GM19324 (cell line): ENCODE measurements at regions not wholly inside any gene's neighbourhood (a gene's known extent, or its start where the extent isn't known, plus 50 kb on each side); places are given as distances from the start of the nearest gene placed in this dataset.

Source experiments
- ATAC-seq: cut with Tn5 transposase; IDR thresholded peaks from one replicate; pipeline ENCODE4 v1.9.1; 2021; ENCODE audit warnings: mild to moderate bottlenecking, moderate library complexity; ENCODE audit not compliant: unreplicated experiment, low FRiP score

DNA sequence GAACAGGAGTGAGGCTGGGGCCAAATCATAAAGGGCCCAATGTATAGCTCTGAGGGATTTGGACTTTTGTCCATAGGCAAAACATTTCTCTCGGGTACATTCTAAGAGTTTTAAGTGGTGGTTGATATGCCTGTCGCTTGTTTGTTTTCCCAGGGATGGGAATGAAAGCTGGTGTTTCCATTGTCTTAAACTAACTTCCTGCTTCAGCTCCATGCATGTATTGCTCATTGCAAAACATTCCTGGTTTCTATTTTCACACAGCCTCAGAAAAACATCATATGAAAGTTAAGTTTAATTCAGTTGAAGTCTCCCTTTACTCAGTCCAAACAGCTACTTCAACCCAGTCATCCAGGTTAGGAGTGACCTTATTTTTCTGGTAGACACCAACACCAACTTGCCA is 235.0 kb downstream of the ACTL7B start:
- no peak for ATAC-seq

DNA sequence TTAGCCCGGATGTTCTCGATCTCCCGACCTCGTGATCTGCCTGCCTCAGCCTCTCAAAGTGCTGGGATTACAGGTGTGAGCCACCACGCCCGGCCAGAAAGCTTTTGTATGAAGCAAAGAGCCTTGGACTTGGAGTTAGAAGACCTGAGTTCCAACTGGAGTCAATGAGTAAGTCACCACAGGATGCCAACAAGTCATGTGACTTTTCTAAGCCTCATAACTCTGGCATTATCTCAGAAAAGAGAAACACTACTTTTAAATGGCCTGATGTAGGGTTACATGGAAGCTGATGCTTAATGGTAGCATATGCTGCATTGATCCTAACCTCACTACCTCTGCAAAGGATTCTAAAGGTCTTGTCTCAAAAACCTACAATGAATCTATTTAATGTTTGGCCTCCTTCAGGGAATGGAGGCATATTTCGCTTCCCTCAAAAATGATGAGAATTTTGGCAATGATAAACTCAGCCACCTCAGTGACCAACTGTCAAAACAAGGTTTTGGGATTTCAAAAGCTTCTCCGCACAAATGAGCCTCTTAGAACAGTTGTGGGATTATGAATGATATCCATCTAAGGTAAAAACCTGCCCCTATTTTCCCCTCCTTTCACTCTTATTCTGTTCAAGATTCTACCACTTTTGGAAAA is 236.8 kb downstream of the ACTL7B start:
- ATAC-seq = no peak

DNA sequence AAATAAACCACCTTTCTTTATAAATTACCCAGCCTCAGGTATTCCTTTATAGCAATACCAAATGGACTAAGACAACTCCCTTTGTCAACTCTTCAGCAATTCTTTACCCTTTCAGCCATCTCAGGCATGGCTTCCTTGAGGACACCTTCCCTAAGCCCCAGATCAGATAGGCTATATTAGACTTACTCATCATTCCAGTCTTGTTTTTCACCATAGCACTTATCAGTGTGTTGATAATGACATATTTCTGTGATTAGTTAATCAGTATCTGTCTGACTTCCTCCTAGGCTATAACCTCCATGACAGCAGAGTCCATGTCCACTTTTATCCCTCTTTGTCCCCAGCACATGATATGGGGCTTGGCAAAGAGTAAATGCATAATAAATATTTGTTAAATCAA is 238.1 kb downstream of the ACTL7B start:
- ATAC-seq = no peak

DNA sequence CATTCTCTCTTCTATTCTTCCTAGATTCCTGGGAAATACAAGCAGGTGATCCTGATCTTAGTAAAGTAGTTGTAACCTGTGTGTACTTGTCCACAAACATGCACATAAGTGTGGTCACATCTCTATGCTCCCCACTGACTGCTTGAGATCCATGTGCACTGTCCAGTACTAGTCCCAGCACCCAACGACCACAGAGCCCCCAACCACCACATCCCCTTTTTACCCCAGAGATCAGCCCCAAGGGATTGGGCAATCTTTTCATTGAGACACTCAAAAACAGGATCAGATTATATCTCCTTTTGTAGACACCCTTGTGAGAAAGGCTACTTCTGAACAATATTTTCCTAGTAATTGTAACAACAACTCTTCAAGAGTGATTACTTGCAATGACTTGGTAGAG is 240.6 kb downstream of the ACTL7B start:
- no peak for ATAC-seq

DNA sequence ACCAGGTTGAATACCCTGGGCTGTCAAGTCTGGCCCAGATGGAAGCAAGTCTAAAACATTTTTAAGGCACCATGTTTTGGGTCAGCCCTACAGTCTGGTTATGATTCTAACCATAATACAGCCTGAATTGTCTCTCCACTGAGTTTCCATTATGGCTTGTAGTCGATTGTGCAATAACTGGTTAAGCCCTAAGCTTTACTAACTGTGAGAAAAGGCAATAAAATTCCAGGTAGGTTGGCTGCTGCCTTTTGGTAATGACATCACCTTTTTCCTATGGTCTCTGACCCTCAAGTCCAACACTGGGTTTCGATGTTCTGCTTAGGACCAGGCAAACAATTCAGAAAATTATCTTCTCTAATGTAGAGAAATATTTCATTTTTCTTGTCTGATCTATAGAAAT is 243.3 kb downstream of the ACTL7B start:
- no peak for ATAC-seq

DNA sequence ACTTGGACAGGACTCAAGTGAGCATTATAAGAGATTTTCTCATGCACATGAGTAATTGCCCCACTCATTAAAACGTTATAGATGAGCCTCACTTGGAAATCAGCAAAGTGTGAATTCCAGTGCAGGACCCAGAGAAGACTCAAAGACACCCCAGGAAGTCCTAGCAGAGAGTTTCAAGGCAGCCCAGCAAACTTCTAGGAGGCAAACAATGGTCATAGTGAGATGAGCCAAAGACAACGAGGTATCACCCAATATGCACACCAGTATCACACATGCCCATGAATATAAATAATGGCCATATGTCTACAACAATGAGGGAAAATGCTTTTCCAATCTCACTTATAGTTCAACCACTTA is 245.9 kb downstream of the ACTL7B start:
- no peak for ATAC-seq

DNA sequence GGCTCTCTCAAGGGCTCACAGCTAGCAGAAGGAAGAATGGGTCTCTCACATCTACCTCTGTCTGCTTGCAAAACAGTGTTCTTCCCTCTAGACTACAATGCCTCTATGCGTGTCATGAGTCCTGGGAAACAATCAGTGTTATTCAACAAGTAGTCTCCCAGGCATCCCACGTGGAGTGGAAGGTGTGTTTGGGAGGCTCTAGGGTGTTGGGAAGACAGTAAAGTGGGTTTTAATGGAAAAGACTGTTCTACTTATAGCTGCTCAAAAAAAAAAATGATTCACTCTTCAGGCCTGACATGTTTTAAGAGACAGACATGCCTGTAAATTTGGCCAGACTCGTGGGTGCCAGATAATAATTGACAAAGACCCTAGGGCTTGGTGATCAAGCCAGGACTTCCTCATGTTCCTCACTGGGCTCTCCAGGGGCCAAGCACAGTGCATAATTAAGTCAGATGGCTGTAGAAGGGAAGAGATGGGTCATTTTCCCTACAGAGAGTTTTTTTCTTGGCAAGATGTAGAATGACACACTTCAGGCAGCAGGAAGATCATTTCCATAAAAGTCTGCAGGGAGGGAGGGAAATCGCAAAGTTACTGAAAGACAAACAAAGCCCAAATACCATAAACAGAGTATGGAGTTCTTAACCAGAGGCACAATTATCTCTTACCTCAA is 246.4 kb downstream of the ACTL7B start:
- no peak for ATAC-seq

DNA sequence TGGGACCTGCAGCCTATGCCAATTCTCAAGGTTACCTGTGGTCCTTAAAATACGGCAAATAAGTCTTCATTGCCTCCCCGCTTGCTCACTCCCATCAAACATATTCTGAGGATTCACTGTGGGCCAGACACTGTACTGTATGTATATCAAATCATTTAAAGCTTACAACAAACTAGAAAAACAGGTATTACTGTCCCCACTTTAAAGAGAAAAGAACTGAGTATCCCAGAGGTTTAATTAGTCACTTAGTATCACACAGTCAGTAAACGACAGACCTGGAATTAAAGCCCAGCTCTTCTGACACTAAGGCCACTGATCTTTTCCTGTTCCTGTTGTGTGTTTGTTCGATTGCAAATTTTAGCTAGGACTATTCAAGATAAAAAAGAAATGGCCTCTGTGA is 248.2 kb downstream of the ACTL7B start:
- ATAC-seq = no peak

DNA sequence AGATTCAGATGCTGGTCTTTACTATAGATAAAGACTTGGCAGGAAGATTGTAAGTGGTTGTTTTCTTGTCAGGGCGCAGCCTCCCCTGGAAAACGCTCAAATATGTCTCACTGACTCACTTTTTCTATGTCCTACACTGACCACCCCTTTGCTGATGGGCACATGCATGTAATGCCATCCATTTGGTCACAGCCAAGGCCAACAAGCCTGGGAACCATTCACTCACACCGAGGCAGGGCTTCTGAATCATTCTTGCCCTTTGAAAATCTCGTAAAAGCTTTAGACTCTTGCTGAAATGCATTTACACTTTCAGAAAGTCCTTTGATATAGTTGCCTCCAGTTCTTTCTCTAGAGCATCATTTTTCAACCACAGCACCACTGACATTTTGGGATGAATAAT is 249.4 kb downstream of the ACTL7B start:
- ATAC-seq = no peak

DNA sequence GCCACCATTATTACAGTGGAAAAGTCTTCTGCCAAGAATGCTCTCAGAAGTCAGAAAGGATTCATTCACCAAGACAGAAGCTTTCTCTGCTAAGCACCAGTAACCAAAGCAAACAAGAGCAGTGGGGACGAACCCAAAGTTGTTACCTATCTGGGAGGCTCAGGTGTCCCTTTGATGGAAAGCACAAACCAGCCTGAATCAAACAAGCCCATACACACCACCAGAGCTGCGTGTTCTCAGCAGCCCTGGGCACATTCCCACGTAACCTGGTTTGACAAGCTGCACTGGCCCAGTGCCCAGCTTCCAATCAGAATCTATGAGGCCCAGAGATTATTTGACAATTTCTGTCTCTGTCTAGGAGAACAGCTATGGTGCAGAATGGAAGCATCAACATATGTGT is 252.6 kb downstream of the ACTL7B start:
- no peak for ATAC-seq

DNA sequence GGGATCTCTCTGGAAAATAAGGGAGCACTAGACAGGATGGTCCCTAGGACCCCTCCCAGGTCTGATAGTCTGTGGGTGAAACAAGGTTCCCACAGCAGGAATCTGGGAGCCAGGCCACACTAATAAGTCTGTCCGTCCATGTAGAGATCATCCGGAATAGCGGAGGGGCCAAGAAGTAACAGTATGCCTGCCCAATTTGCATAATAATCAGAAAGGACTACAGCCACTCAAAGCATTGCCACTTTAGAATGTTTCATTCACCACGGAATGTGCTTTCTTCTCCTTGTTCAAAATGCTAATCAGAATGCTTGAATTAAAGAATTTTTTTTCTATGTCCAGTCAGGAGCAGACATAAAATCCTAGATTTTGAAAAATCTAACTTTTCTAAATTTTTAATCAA is 254.9 kb downstream of the ACTL7B start:
- ATAC-seq = no peak

DNA sequence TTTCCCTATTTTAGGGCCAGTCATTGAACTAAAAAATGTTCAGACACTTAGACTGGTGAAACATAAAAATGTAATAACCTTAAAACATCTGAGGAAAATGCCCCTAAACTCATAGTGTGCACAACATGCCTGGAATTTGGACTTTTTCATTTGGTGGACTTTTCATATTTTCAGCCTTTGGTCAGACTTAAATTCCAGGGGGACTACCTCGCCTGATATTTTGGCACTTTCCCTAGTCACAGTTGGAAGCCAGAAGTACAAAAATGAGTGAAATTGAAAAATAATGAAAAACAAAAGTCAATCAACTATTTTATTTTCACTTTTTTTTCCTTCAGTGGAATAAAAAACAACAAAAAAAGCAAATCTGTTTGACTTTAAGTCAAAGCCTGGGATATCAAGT is 256.2 kb downstream of the ACTL7B start:
- ATAC-seq = no peak

DNA sequence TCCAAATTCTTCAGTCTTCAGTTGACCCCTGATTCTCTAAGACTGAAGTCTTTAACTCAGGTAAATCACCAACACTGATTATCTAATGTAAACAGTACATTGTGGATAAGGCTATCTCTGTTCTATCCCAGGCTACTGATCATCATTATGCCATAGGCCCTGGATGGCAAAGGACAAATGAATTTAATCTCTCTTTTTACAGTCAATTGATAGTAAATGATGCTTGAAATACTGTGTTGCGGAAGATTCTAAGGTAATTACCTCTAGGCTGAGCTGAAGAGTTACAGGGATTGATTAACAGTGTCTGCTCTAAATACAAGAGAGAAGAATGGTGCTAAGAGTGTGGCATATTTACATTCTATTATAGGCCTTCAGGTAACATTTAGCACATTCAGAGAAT is 264.7 kb downstream of the ACTL7B start:
- ATAC-seq = no peak

DNA sequence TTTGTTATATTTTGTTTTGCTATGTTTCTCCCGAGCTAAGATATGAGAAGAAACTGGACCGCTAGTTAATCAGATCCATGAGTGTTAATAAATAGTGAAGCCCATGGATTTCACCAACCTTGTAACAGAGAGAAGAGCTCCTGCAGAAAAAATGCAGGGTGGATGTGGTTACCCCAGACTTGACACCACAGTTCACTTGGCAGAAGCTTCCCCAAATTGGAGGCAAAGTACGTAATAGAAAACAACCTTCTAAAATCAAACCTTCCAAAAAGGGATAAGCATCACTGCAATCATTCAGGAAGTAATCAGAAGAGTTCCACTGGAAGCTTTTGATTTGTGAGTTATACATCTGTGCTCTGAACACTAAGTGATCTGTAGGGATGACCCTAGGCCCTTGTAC is 267.5 kb downstream of the ACTL7B start:
- no peak for ATAC-seq

DNA sequence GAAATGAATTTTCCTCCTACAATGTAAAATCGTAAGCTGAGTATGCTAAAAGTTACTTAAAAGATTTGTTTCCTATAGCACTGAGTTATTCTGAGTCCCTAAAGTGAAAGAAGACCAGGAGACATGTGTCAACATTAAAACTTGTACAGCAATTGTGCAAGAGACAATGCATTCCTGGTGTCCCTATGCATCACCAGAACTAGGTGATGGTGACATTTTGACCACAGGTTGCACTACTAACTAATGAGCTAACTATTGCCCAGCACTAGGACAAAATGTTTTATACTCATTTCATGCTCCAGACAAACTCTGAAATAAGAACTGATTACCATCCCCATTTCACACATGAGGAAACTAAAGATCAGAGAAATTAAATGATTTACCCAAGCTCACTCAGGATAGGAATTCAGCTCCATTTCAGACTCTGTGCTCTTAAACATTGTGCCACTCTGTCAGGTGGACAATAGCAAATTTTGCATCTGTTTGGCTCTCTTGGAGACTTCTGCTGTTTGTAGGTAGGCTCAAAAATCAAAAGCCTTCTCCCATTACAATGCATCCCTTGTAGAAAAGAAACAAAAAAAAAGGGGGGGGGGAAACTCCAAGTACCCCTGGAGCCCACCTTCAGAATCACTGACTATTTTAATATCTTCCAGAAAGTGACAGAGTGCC is 269.2 kb downstream of the ACTL7B start:
- no peak for ATAC-seq

DNA sequence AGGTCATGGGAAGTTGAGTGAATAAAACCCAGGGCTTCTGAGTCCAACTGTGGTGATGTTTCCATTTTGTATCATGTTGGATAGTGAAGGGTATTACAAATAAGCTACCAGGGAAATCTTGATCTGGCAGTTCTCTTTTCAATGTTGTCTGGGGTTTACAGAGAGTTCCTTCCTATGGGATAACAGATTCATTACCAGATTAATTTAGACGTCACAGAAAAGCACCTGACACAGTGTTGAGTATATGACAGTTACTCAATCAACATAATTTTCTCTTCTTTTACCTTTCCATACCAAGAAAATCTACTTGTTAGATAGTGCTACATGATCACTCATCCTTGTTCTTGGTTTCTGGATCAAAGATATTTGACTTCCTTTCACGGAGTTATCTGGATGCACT is 270.9 kb downstream of the ACTL7B start:
- no peak for ATAC-seq

DNA sequence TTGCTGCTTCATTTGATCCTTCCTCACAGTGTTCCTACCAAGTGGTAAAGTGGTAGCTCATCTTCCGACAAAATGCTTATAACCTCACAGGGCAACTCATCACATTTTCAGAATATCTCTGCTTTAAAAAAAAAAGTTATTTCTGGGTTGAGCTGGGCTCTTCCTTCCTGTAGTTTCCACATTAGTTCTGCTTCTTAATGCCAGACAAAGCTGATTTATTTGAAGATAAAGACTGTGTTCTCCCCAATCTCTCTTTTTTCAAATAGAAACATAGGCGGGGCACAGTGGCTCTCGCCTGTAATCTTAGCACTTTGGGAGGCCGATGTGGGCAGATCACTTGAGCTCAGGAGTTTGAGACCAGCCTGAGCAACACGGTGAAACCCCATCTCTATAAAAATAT is 273.1 kb downstream of the ACTL7B start:
- no peak for ATAC-seq

DNA sequence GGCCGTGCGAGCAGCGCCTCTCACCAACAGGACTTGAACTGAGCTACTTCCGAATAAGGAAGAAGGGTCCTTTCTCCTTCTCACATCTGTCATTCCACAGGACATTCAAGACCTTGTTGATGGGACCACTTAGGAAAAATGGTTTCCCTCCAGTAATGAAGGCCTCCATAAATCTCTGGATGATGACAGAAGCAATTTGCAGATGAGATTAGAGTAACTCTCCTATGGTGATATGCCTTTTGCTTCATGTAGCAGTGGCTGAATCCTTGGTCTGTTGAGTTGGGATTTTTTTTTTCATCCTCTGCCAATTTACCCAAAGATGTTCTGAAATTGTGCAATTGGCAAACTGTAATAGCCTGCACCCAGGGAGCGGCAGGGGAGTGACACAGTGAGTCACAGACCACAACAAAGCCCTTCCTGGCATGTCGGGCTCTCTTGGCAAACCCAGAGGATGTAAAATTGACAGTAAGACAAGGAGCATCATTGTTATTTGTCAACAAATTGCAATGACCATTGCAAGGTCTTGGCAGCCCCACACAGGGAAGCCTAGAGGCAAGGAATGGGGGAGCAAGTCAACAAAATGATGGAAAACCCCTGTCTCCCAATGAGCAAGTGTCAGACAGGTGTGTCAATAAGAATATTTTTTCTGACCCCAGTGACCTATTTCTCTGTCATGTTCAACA is 275.9 kb downstream of the ACTL7B start:
- no peak for ATAC-seq

DNA sequence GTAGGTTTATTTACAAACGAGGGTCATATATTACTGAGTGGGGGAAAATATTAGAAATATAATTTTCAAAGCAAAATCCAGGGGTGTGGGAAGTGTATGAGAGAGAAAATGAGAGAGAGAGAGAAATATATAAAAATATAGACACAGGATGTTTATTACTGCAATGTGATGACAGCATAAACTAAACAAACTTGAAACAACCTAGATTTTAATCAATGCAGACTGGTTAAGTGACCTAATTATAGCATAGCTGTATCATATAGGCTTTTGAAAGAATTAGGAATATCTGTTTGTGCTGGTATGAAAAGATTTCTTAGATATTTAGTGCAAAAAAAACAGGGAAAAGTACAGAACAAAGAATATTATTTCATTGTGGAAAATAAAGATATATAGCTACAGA is 280.5 kb downstream of the ACTL7B start:
- no peak for ATAC-seq

DNA sequence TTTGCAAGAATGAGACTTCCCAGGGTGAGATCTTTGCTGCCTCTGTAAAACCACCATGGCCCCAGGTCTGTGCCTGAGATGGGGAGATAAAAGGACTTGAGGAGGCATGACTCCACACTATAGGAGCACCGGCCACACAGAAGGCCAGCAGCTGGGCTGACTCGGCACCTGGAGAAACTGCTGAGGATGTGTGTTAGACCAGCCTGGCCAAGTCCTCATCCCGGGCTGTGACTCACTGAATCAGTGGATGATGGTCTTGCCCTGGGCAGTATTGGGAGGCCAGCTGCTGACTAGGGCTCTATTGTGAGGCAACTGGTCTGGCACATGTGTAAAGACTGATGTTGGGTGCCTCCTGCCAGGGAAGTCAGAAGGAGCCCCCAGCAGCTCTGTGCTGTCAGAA is 286.2 kb downstream of the ACTL7B start:
- no peak for ATAC-seq

DNA sequence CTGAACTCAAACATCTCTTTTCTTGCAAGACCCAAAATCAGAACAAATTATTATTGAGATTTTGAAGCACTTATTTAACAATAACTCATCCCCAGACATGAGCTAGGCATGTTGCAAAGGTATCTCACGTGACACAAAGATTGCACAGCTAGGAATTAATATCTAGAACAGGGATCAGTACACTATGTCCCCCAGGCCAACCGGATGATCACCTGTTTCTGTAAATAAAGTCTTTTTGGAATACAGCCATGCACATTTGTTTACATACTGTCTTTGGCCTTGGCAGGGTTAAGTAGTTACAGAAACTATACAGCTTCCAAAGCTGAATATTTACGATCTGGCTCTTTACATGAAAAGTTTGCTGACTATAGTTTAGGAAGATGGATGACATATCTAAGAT is 287.7 kb downstream of the ACTL7B start:
- ATAC-seq = no peak

DNA sequence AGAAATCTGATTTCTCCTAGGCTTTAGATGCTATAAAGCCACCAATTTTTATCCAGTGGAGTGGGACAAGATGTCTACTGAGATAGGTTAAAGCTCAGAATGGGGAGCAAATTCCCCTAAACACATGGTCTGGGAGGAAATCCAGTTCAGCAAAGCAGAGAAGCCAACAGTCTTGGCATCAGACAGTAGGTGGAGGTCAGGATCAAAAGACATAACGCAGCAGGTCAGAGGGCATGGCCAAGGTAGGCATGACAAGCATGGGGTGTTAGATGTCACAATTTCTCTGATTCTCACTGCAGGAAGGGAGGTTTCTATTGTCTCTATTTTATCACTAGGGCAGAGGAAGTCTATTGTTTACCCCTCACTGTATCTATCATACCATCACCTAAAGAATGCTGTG is 288.2 kb downstream of the ACTL7B start:
- ATAC-seq = no peak
